Breast epithelium (tissue), 3 donors: ENCODE measurements at regions not wholly inside any gene's neighbourhood (a gene's known extent, or its start where the extent isn't known, plus 50 kb on each side); places are given as distances from the start of the nearest gene placed in this dataset.

Experiments
- POLR2A ChIP-seq: fragments of 450-650 bp; IDR thresholded peaks from one replicate; pipeline ENCODE4 v1.6.1; 2016; ENCODE audit warnings: antibody characterized with exemption, mild to moderate bottlenecking, moderate library complexity
- POLR2AphosphoS5 ChIP-seq, 3 donors: sonication (generic); formaldehyde crosslinking; IDR thresholded peaks; one replicate each; pipeline ENCODE4 v1.6.1; 2017; ENCODE audit warnings: antibody characterized with exemption in 3 of 3
- TF ChIP-seq, protein P1 (sequence below), 3 donors: fragments of 450-650 bp; IDR thresholded peaks; one replicate each; pipeline ENCODE4 v1.5.1; 2016 to 2017; ENCODE audit warnings: antibody characterized with exemption in 3 of 3, mild to moderate bottlenecking in 3 of 3, moderate library complexity in 3 of 3

DNA sequence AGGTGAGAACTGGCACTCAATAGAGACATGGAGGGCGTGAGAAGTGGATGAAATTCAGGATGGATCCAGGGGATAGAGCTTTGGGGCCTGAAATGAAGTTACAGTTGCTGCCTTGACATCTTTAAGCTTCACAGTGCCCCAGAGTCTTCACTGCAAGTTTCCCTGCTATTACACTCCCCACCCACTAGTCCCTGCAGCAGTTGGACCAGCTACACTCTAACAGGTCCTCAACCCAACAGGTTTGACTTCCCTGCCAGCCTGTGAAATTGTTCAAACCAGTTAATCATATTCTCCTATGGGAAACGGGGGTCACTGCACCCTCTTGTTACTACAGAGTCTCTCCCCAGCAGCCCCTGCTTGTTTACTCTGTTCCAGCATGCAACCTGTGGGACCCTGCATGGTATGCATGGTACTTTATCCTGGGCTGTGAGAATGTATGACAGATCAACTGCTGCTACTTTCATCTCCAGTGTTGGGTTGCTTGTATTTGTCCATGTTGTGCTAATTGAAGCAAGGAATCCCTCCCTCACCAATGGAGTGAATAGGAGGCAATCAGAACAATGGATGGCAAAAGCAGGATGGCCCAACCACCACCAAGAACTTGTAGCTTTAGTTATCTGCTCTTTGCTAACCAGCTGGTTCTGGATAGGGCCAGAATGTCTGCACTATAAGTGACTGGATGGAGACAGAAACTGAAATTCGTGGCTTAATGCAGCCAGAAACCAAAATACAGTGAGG, 314.2 kb downstream of the OLFM4 start:
- TF ChIP-seq, protein P1, sequence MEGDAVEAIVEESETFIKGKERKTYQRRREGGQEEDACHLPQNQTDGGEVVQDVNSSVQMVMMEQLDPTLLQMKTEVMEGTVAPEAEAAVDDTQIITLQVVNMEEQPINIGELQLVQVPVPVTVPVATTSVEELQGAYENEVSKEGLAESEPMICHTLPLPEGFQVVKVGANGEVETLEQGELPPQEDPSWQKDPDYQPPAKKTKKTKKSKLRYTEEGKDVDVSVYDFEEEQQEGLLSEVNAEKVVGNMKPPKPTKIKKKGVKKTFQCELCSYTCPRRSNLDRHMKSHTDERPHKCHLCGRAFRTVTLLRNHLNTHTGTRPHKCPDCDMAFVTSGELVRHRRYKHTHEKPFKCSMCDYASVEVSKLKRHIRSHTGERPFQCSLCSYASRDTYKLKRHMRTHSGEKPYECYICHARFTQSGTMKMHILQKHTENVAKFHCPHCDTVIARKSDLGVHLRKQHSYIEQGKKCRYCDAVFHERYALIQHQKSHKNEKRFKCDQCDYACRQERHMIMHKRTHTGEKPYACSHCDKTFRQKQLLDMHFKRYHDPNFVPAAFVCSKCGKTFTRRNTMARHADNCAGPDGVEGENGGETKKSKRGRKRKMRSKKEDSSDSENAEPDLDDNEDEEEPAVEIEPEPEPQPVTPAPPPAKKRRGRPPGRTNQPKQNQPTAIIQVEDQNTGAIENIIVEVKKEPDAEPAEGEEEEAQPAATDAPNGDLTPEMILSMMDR (IDR thresholded peaks at IDR 0.05): no peak
- TF ChIP-seq POLR2A (no peak), POLR2AphosphoS5 (IDR thresholded peaks at IDR 0.05) (no peak)
